HL-60 (cell line): ENCODE measurements at regions not wholly inside any gene's neighbourhood (a gene's known extent, or its start where the extent isn't known, plus 50 kb on each side); places are given as distances from the start of the nearest gene placed in this dataset.

Experiments
- DNase-seq, 2 experiments: peaks; one replicate each; pipeline ENCODE4 v3.0.0-alpha.2; 2010 to 2020; ENCODE audit warnings: low read depth in 1 of 2, low spot score in 1 of 2
- H3K27ac ChIP-seq: fragments of 250-450 bp; sonication (Bioruptor Pico); replicated peaks from 2 replicates; pipeline ENCODE4 v1.5.1; 2020; ENCODE audit warnings: mild to moderate bottlenecking, moderate library complexity
- H3K27me3 ChIP-seq: fragments of 250-450 bp; sonication (Bioruptor Pico); 2 replicates; pipeline ENCODE4 v1.5.1; 2021; ENCODE audit warnings: mild to moderate bottlenecking, moderate library complexity; ENCODE audit not compliant: insufficient read depth, poor library complexity, severe bottlenecking
- H3K4me3 ChIP-seq: replicated peaks from 2 replicates; pipeline ENCODE4 v1.5.1; 2011; ENCODE audit warnings: mild to moderate bottlenecking, control low read depth, low read length; ENCODE audit not compliant: insufficient read depth
- GABPA ChIP-seq: IDR thresholded peaks from 2 replicates; pipeline ENCODE4 v1.6.1; 2012; ENCODE audit warnings: low read depth
- POLR2AphosphoS5 ChIP-seq: IDR thresholded peaks from 2 replicates; pipeline ENCODE4 v1.6.1; 2012; ENCODE audit warnings: low read depth
- SPI1 ChIP-seq: IDR thresholded peaks from 2 replicates; pipeline ENCODE4 v1.6.1; 2012; ENCODE audit warnings: low read depth, mild to moderate bottlenecking, borderline replicate concordance
- TF ChIP-seq, protein P1 (sequence below): IDR thresholded peaks from one replicate; pipeline ENCODE4 v1.5.1; 2011; ENCODE audit warnings: low read length, control low read depth, inconsistent platforms; ENCODE audit not compliant: insufficient read depth
- TF ChIP-seq, protein P2 (sequence below): IDR thresholded peaks from 2 replicates; pipeline ENCODE4 v1.6.1; 2012; ENCODE audit warnings: low read depth; ENCODE audit not compliant: insufficient replicate concordance

DNA sequence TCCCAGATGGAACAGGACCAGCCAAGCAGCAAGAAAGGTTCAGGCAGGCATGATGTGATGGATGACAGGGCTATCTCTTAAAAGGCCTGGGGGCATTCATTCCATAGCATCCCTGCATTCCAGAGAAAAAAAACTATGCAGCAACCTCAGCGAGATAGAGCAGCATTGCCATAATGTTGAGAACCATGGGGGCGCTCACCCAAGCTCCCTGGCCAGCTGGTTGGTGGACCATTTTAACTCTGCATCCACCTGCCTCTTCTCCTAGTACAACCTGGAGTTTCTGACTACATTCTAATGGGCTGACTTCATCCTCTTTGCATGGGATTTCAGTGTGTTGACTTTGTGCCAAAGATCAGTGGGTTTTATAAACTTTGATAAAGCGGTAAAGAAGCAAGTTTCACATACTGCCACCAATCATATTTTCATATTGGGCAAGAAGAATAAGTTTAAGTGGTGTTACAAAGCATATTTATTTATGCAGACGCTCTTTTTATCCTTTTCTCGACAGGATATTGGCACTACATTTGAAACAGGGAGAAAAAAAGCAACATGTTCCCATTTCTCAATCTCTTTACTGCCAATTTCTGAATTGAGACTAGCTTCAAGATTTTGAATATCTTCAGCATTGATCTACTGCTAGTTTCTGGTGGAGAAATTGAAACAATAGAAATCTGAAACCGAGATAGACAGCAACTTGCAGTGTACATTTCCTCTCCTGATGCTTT, 378.3 kb upstream of the WWC1 start:
- no peak for TF ChIP-seq GABPA
- TF ChIP-seq, protein P1, sequence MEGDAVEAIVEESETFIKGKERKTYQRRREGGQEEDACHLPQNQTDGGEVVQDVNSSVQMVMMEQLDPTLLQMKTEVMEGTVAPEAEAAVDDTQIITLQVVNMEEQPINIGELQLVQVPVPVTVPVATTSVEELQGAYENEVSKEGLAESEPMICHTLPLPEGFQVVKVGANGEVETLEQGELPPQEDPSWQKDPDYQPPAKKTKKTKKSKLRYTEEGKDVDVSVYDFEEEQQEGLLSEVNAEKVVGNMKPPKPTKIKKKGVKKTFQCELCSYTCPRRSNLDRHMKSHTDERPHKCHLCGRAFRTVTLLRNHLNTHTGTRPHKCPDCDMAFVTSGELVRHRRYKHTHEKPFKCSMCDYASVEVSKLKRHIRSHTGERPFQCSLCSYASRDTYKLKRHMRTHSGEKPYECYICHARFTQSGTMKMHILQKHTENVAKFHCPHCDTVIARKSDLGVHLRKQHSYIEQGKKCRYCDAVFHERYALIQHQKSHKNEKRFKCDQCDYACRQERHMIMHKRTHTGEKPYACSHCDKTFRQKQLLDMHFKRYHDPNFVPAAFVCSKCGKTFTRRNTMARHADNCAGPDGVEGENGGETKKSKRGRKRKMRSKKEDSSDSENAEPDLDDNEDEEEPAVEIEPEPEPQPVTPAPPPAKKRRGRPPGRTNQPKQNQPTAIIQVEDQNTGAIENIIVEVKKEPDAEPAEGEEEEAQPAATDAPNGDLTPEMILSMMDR, result no peak
- TF ChIP-seq, protein P2, sequence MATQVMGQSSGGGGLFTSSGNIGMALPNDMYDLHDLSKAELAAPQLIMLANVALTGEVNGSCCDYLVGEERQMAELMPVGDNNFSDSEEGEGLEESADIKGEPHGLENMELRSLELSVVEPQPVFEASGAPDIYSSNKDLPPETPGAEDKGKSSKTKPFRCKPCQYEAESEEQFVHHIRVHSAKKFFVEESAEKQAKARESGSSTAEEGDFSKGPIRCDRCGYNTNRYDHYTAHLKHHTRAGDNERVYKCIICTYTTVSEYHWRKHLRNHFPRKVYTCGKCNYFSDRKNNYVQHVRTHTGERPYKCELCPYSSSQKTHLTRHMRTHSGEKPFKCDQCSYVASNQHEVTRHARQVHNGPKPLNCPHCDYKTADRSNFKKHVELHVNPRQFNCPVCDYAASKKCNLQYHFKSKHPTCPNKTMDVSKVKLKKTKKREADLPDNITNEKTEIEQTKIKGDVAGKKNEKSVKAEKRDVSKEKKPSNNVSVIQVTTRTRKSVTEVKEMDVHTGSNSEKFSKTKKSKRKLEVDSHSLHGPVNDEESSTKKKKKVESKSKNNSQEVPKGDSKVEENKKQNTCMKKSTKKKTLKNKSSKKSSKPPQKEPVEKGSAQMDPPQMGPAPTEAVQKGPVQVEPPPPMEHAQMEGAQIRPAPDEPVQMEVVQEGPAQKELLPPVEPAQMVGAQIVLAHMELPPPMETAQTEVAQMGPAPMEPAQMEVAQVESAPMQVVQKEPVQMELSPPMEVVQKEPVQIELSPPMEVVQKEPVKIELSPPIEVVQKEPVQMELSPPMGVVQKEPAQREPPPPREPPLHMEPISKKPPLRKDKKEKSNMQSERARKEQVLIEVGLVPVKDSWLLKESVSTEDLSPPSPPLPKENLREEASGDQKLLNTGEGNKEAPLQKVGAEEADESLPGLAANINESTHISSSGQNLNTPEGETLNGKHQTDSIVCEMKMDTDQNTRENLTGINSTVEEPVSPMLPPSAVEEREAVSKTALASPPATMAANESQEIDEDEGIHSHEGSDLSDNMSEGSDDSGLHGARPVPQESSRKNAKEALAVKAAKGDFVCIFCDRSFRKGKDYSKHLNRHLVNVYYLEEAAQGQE, result no peak
- TF ChIP-seq POLR2AphosphoS5, result no peak
- TF ChIP-seq SPI1, result no peak
- Histone ChIP-seq H3K27me3 (no peaks in the 10 kb centered on the region), H3K4me3 (no peak overlapping the region), H3K27ac (no peak overlapping the region)
- no peak for DNase-seq

DNA sequence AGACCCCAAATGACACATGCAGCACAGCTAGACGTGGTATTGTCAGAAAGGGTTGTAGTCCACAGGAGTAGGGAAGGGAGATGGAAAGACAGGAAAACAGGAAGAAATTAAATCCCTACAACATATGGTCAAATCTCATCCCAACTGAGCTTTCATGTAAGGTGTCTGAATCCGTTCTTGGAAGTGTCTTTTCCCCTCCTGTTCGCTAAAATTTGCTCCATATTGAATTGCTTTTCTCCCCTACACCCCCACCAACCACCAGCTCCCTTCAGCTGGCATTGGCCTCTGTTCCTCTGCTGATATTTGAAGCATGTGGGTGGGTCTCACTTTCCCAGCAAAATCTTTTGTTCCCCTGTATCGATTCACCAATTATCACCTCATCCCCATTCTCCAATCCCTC, 376.2 kb upstream of the WWC1 start:
- no peaks in the 10 kb centered on the region for H3K27me3 ChIP-seq
- no peak for TF ChIP-seq POLR2AphosphoS5
- no peak overlapping the region for H3K4me3 ChIP-seq
- no peak overlapping the region for H3K27ac ChIP-seq
- DNase-seq, result no peak

DNA sequence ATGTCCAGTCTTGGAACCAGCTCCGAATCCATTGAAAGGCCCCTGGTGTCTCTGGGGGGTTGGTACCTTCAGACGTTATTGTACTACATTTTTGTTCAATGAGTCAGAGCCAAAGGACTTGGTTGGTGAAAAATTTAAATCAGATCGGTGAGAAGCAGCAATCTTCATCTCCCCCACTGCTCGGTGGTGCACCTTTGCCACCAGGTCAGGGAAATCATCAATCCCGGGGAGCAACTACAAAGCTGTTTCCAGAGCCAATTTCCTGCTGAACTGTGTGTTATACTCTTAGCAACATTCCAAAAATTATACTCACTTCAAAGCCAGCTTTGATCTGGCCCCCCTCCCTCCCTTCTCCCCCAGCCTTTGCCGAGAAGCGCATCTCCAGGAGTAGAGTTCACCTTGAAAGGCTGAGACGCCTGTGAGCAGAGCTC, 375.2 kb upstream of the WWC1 start:
- Histone ChIP-seq H3K27ac (no peak overlapping the region), H3K27me3 (no peaks in the 10 kb centered on the region), H3K4me3 (no peak overlapping the region)
- TF ChIP-seq, protein P1, result no peak
- TF ChIP-seq, protein P2, result no peak
- no peak for TF ChIP-seq SPI1
- TF ChIP-seq POLR2AphosphoS5, result no peak
- TF ChIP-seq GABPA, result no peak
- DNase-seq, result no peak

DNA sequence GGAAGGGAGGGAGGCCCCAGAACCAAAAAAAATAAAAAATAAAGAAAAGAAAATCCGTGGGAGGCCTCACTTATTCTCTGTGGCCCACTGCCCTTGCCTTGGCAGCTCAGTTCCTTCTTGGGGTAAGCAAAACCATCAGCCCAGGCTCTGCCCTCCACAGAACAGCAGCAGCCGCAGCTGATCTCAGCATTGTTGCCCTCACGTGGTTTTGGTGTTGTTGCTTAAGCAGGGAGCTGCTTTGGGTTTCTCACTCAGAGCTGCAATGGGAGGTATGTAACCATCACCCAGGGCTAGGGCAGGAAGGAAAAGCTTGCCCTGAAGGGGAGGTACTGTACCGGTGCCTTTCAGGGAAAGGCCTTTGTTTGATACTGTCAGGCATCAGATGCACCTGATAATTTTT, 374.7 kb upstream of the WWC1 start:
- Histone ChIP-seq H3K27ac (no peak overlapping the region), H3K27me3 (no peaks in the 10 kb centered on the region), H3K4me3 (no peak overlapping the region)
- no peak for DNase-seq
- TF ChIP-seq POLR2AphosphoS5 (no peak), SPI1 (no peak), GABPA (no peak)
- TF ChIP-seq, protein P1, result no peak
- TF ChIP-seq, protein P2, result no peak
